Body of pancreas (tissue), 4 donors: ENCODE measurements at regions not wholly inside any gene's neighbourhood (a gene's known extent, or its start where the extent isn't known, plus 50 kb on each side); places are given as distances from the start of the nearest gene placed in this dataset.

Experiments used
- POLR2A ChIP-seq, 3 donors: fragments of 450-650 bp; IDR thresholded peaks; one replicate each; pipeline ENCODE4 v1.6.1; 2016; ENCODE audit warnings: antibody characterized with exemption in 3 of 3, mild to moderate bottlenecking in 2 of 3
- TF ChIP-seq, protein P1 (sequence below), 7 experiments: fragments of 450-650 bp in 4 of 7; fragments of 200-600 bp in 3 of 7; sonication (generic) in 3 of 7; IDR thresholded peaks; one replicate each; pipeline ENCODE4 v1.5.1; 2016 to 2019; ENCODE audit warnings: antibody characterized with exemption in 7 of 7

DNA sequence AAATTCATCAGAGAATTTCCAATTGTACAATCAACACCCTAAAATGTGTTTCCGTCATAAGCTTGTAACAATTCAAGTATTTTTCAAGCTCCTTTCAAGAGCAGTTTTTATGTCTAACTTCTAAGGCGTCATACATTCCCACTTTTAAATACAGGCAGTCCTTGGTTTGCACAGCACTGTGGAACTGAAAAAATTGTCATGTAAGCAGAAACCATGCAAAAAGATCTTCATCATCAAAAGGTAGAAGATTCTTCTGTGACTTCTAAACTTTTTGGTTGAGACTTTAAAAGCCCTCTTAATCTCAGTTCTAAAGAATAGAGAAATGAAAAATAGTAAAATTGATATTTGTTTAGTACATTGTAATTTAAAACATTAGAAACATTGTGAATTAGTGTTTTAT lies 315.6 kb downstream of the TPBG start:
- TF ChIP-seq, protein P1, sequence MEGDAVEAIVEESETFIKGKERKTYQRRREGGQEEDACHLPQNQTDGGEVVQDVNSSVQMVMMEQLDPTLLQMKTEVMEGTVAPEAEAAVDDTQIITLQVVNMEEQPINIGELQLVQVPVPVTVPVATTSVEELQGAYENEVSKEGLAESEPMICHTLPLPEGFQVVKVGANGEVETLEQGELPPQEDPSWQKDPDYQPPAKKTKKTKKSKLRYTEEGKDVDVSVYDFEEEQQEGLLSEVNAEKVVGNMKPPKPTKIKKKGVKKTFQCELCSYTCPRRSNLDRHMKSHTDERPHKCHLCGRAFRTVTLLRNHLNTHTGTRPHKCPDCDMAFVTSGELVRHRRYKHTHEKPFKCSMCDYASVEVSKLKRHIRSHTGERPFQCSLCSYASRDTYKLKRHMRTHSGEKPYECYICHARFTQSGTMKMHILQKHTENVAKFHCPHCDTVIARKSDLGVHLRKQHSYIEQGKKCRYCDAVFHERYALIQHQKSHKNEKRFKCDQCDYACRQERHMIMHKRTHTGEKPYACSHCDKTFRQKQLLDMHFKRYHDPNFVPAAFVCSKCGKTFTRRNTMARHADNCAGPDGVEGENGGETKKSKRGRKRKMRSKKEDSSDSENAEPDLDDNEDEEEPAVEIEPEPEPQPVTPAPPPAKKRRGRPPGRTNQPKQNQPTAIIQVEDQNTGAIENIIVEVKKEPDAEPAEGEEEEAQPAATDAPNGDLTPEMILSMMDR (IDR thresholded peaks at IDR 0.05): no peak
- TF ChIP-seq POLR2A (IDR thresholded peaks at IDR 0.05): no peak
